Karpas-422 (cell line): ENCODE measurements at regions not wholly inside any gene's neighbourhood (a gene's known extent, or its start where the extent isn't known, plus 50 kb on each side); places are given as distances from the start of the nearest gene placed in this dataset.

Experiments used
- DNase-seq: peaks from one replicate; pipeline ENCODE4 v3.0.0-alpha.2; 2015
- H2AFZ ChIP-seq: fragments of 200-600 bp; sonication (generic); 2 replicates; pipeline ENCODE4 v1.6.1; 2014; ENCODE audit warnings: antibody characterized with exemption, low read length, mixed read lengths
- H3K27ac ChIP-seq: fragments of 200-600 bp; sonication (generic); 2 replicates; pipeline ENCODE4 v1.5.1; 2014; ENCODE audit warnings: mild to moderate bottlenecking, low read length, moderate library complexity
- H3K27me3 ChIP-seq: fragments of 200-600 bp; sonication (generic); 2 replicates; pipeline ENCODE4 v1.6.1; 2014; ENCODE audit warnings: low read length, mixed read lengths
- H3K36me3 ChIP-seq: fragments of 200-600 bp; sonication (generic); 2 replicates; pipeline ENCODE4 v1.6.1; 2014; ENCODE audit warnings: low read length, mixed read lengths; ENCODE audit not compliant: insufficient read depth
- H3K4me1 ChIP-seq: fragments of 200-600 bp; sonication (generic); 2 replicates; pipeline ENCODE4 v1.6.1; 2014; ENCODE audit warnings: mild to moderate bottlenecking, low read length, mixed read lengths
- H3K4me2 ChIP-seq: fragments of 200-600 bp; sonication (generic); 2 replicates; pipeline ENCODE4 v1.6.1; 2014; ENCODE audit warnings: low read length, low read depth, mild to moderate bottlenecking; ENCODE audit not compliant: poor library complexity, severe bottlenecking
- H3K4me3 ChIP-seq: fragments of 200-600 bp; sonication (generic); 2 replicates; pipeline ENCODE4 v1.5.1; 2014; ENCODE audit warnings: mild to moderate bottlenecking, antibody characterized with exemption, low read length, mixed read lengths
- H3K79me2 ChIP-seq: fragments of 200-600 bp; sonication (generic); 2 replicates; pipeline ENCODE4 v1.6.1; 2014; ENCODE audit warnings: mild to moderate bottlenecking, low read length, mixed read lengths
- H3K9ac ChIP-seq: fragments of 200-600 bp; sonication (generic); 2 replicates; pipeline ENCODE4 v1.6.0; 2014; ENCODE audit warnings: low read length
- H3K9me2 ChIP-seq: fragments of 200-600 bp; sonication (generic), shearing (Covaris generic); replicated peaks from 2 replicates; pipeline ENCODE4 v1.6.0; 2014; ENCODE audit warnings: mild to moderate bottlenecking, low read length, moderate library complexity; ENCODE audit not compliant: insufficient read depth
- H3K9me3 ChIP-seq: fragments of 300-700, 200-600 bp; sonication (generic); 2 replicates; pipeline ENCODE4 v1.6.1; 2014; ENCODE audit warnings: low read length, mixed read lengths
- H4K20me1 ChIP-seq: fragments of 200-600 bp; sonication (generic); 2 replicates; pipeline ENCODE4 v1.6.1; 2014; ENCODE audit warnings: mild to moderate bottlenecking, antibody characterized with exemption, low read length, low read depth; ENCODE audit not compliant: insufficient read depth

DNA sequence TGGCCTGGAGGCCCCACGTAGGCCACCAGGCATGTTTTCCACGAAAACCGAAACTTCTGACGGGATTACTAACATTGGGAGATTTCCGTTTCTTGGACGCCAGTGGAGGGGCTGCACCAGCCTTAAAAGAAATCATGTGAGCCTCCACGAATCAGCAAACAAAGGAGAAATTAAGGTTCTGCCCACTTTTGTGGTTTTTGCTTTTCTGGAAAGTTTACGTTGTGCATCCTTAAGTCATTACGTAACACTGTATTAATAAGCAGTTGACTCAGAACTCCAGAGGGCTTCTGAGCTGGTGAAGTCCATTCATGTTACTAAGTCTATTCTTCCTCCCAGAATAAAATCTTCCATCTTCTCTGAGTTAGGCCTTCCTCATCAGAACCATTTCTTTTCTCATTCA is 168.5 kb downstream of the PSMG1 start:
- DNase-seq, result no peak
- H3K9ac ChIP-seq, result no peak overlapping the region
- H3K4me3 ChIP-seq, result no peak overlapping the region
- H2AFZ ChIP-seq, result no peak overlapping the region
- H3K4me1 ChIP-seq, result peaks cover 12% of the 10 kb centered on the region
- no peak overlapping the region for H3K27ac ChIP-seq
- H4K20me1 ChIP-seq, result no peaks in the 10 kb centered on the region
- no peak overlapping the region for H3K4me2 ChIP-seq
- no peaks in the 10 kb centered on the region for H3K36me3 ChIP-seq
- H3K9me3 ChIP-seq, result no peaks in the 10 kb centered on the region
- H3K27me3 ChIP-seq, result no peaks in the 10 kb centered on the region
- no peaks in the 10 kb centered on the region for H3K79me2 ChIP-seq
- H3K9me2 ChIP-seq, result no peaks in the 10 kb centered on the region

DNA sequence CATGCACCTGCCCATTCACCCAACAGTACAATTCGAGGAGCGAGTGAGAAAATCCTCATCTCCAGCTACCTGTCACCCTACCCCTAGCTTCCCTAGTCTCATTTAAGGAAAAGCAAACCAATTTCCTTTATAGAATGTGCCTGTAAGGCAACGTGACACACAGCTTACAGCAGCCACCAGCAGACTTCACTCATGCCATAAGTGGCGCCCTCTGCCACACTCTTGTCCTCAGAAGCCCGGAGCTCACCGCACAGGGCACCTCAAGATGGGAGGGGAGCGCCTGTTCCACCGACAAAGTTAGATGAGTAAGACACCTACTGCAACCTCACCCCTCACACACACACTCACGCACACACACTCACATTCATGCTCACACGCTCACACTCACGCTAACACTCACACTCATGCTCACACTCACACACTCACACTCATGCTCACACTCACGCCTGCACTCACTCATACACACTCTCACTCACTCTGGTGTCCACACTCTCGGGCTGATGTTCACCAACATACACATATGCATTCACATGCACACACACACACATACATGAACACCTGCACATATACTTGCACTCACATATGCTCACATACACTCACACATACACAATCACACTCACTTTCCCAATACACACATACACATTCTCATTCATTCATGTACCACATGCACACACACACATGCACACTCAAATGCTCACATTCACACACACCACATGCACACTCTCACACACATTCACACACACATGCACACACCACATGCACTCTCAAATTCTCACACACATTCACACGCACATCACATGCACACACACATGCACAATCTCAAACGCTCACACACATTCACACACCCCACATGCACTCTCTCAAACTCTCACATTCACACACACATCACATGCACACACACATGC is 170.7 kb downstream of the PSMG1 start:
- Histone ChIP-seq H3K36me3 (no peaks in the 10 kb centered on the region), H3K4me2 (no peak overlapping the region), H4K20me1 (no peaks in the 10 kb centered on the region), H3K9me2 (no peaks in the 10 kb centered on the region), H3K4me1 (peaks cover 12% of the 10 kb centered on the region), H3K27me3 (no peaks in the 10 kb centered on the region), H2AFZ (no peak overlapping the region), H3K4me3 (no peak overlapping the region), H3K9me3 (no peaks in the 10 kb centered on the region), H3K79me2 (no peaks in the 10 kb centered on the region), H3K9ac (no peak overlapping the region), H3K27ac (no peak overlapping the region)
- DNase-seq, result no peak

DNA sequence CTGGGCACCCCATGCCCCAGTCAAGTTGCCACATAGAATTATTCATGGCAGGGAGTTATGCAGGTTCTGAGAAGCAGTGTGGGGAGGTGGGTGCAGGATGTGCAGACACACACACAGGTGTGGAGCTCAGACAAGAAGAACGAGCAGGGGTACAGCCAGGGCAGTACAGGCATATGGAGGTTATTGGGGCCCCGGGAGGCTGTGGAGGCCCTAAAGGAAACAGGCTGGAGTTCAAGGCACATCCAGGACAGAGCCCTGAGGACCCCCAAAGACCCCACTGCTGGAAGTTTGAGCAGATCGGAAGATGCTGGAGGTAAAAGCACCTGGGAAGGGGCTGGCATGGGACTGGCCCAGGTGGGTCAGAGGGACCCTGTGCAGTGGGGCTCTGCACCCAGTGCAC is 171.3 kb downstream of the PSMG1 start:
- no peaks in the 10 kb centered on the region for H4K20me1 ChIP-seq
- DNase-seq, result no peak
- H3K4me2 ChIP-seq, result no peak overlapping the region
- H3K4me3 ChIP-seq, result no peak overlapping the region
- H3K79me2 ChIP-seq, result no peaks in the 10 kb centered on the region
- no peaks in the 10 kb centered on the region for H3K9me3 ChIP-seq
- no peaks in the 10 kb centered on the region for H3K9me2 ChIP-seq
- peaks cover 8% of the 10 kb centered on the region for H3K4me1 ChIP-seq
- H3K27me3 ChIP-seq, result no peaks in the 10 kb centered on the region
- no peak overlapping the region for H3K9ac ChIP-seq
- H3K36me3 ChIP-seq, result no peaks in the 10 kb centered on the region
- no peak overlapping the region for H3K27ac ChIP-seq
- no peak overlapping the region for H2AFZ ChIP-seq

DNA sequence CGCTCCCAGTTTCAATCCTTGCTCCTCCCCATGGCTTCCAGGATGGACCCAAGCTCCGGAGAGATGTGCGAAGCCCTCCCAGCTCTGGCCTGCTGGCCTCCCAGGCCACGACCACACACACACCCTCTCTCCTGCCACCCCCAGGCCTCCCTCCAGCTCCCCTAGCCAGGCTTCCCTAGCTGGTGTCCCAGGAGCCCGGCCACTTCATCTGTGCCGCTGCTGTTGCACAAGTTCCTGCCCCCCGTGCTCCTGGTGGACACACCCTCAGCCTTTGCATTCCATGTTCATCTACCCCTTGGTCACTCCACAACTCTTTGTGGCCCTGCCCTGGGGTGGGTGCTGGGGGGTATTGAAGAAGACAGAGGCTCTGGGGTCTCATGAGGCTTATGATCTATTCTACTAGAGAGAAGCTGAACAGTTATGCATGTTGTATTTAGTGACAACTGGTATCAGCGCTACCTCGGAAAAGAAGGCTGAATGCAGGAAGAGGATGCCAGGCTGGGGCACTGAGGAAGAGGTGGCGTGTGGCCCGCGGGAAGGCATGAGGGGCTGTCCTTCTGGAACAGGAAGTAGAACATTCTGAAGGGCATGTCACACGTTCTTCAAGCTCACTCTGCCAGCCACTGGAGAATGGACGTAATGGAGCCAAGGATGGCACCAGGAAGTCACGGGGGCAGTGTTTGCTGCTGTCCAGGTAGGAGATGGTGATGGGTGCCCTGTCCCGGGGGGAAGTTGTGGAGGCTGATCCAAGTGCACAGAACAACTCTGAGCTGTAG is 172.4 kb downstream of the PSMG1 start:
- Histone ChIP-seq H3K9me3 (no peaks in the 10 kb centered on the region), H3K79me2 (no peaks in the 10 kb centered on the region), H4K20me1 (no peaks in the 10 kb centered on the region), H3K36me3 (no peaks in the 10 kb centered on the region), H3K4me3 (no peak overlapping the region), H3K9me2 (no peaks in the 10 kb centered on the region), H3K27me3 (no peaks in the 10 kb centered on the region), H2AFZ (no peak overlapping the region), H3K9ac (no peak overlapping the region), H3K4me2 (no peak overlapping the region), H3K27ac (no peak overlapping the region), H3K4me1 (peaks cover 13% of the 10 kb centered on the region)
- no peak for DNase-seq

DNA sequence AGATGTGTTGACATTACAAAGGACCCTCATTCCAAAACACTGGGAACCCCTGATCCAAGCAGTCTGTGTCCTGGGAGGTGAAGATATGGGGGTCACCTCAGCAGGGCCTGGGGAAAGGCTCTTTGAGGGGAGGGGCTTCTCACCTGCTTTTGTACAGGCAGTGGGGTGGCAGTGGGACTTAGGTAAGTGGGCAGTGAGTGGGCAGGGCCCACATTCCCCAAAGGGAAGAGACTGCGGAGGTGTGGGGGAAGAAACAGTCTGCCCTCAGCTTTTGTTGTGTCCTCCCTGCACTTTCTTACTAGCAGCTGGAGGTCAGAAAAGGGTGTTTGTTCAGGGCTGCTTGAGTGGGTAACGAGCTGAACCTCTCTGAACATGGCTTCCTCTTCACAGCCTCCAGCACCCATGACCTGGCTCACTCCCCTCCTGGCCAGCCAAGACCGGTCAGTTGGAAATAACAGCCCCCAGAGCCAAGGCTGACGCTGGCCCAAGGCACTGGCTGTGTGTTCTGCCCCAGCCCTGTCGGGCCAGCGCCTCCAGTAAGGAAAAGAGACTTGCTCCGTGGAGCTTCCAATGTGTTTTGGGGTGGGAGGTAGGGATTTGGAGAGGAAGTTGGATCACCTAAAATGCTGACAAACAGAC is 173.5 kb downstream of the PSMG1 start:
- Histone ChIP-seq H2AFZ (no peak overlapping the region), H3K4me3 (no peak overlapping the region), H3K4me1 (peaks cover 13% of the 10 kb centered on the region), H3K9ac (no peak overlapping the region), H3K27me3 (no peaks in the 10 kb centered on the region), H3K9me3 (no peaks in the 10 kb centered on the region), H3K36me3 (no peaks in the 10 kb centered on the region), H3K4me2 (no peak overlapping the region), H4K20me1 (no peaks in the 10 kb centered on the region), H3K9me2 (no peaks in the 10 kb centered on the region), H3K79me2 (no peaks in the 10 kb centered on the region), H3K27ac (no peak overlapping the region)
- DNase-seq, result no peak

DNA sequence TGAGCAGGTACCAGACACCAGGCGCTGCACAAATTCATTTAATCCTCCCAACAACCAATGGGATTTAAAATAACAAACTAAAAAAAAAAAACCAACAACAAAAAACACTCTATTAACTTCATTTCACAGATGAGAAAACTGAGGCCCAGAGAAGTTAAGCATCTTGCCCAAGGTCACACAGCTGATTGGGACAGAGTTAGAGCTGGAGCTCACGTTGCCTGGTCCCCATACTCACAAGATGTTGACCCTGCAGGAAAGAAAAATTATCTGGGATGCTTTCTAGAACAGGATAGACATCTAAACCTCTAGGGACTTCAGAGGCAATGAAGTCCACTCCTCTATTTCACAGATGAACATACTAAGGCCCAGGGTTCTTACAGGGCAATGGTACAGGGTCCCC is 175.3 kb downstream of the PSMG1 start:
- Histone ChIP-seq H3K9me2 (no peaks in the 10 kb centered on the region), H3K4me3 (no peak overlapping the region), H4K20me1 (no peaks in the 10 kb centered on the region), H3K4me1 (peaks cover 13% of the 10 kb centered on the region), H3K9me3 (no peaks in the 10 kb centered on the region), H3K9ac (no peak overlapping the region), H3K4me2 (no peak overlapping the region), H3K36me3 (no peaks in the 10 kb centered on the region), H3K27me3 (no peaks in the 10 kb centered on the region), H3K27ac (no peak overlapping the region), H3K79me2 (no peaks in the 10 kb centered on the region), H2AFZ (no peak overlapping the region)
- DNase-seq, result no peak

DNA sequence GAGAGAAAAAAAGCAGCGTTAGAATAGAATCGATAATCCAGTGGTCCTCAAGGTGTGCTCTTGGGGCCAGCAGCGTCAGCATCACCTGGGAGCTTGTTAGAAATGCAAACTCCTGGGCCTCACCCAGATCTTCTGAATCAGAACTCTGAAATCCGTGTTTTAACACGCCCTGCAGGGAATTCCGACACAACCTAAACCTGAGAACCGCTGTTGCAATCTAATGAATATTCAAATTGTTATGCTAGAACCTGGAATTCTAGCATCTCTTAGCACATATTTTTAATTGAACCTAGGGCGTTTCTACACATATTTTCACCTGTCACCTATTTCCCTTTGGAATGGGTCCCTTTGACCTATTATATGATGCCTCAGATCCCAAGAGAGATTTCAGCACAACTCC is 175.7 kb downstream of the PSMG1 start:
- H3K4me3 ChIP-seq, result no peak overlapping the region
- no peak for DNase-seq
- peaks cover 13% of the 10 kb centered on the region for H3K4me1 ChIP-seq
- H4K20me1 ChIP-seq, result no peaks in the 10 kb centered on the region
- no peak overlapping the region for H2AFZ ChIP-seq
- no peak overlapping the region for H3K4me2 ChIP-seq
- H3K27me3 ChIP-seq, result no peaks in the 10 kb centered on the region
- H3K36me3 ChIP-seq, result no peaks in the 10 kb centered on the region
- H3K9me2 ChIP-seq, result no peaks in the 10 kb centered on the region
- H3K9ac ChIP-seq, result no peak overlapping the region
- no peaks in the 10 kb centered on the region for H3K9me3 ChIP-seq
- no peak overlapping the region for H3K27ac ChIP-seq
- no peaks in the 10 kb centered on the region for H3K79me2 ChIP-seq
